G401 (cell line): ENCODE measurements at regions not wholly inside any gene's neighbourhood (a gene's known extent, or its start where the extent isn't known, plus 50 kb on each side); places are given as distances from the start of the nearest gene placed in this dataset.
A peak's percentile ranks its signal among the peaks of the same experiment; 100 is the strongest.
"Not testable (repeated sequence)": the region's sequence is repeated elsewhere in the genome, so short reads cannot be mapped to it uniquely, and the experiment has no call there.

Experiments
- DNase-seq: peaks from one replicate; pipeline ENCODE4 v3.0.0-alpha.2; 2015; ENCODE audit warnings: low spot score
- in situ Hi-C: cut with HindIII; loops from 2 replicates; pipeline ENCODE4 v1.10.0; 2016; ENCODE audit warnings: low sequenced_read_pairs, mixed read lengths

- DNase-seq, result no peak
- in situ Hi-C loops, result no loop called here
Measured at GRCh38 chr5:87119588-87119987, 148.1 kb upstream of the RASA1 start.

- in situ Hi-C loops, result no loop called here
- DNase-seq, result no peak
Measured at GRCh38 chr5:87120518-87121303, 147.0 kb upstream of the RASA1 start.

- in situ Hi-C loops, result no loop called here
- no peak for DNase-seq
Measured at GRCh38 chr5:87121304-87122150, 146.2 kb upstream of the RASA1 start.

DNA sequence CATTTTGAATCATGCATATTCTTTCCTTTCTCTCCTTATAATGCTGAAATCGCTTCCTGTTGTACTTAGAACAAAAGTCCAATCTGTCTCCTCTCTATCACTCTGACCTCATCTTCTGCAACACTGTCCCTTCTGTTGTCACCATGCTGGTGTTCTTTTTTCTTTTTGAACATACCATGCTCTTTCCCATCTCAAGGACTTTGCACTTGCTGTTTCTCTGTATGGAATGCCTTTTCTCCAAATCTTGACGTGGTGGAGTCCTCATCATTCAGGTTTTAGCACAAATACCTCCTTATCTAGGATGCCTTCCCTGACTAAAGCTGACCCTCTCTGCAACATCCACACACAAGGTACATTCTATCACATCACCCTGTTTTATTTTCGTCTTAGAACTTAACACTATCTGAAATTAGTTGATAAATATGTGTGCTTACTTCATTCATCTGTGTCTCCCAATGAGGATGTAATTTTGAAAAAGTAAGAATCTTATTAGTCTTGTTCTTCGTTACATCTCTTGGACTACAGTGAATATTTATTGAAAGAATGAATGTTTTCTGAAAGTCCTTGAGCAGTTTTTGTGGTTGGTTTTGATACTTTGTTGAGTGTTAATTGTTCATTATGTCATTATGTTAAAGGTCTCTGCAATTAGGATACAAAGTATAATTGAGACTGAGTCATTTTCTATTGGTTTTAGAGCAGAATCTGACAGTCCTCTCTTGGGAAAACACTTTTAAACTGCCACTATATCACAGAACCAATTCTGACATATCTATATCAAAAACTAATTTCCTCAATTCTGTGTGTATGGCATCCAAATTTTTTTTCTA is 145.3 kb upstream of the RASA1 start:
- in situ Hi-C loops, result no loop called here
- DNase-seq, result no peak

DNA sequence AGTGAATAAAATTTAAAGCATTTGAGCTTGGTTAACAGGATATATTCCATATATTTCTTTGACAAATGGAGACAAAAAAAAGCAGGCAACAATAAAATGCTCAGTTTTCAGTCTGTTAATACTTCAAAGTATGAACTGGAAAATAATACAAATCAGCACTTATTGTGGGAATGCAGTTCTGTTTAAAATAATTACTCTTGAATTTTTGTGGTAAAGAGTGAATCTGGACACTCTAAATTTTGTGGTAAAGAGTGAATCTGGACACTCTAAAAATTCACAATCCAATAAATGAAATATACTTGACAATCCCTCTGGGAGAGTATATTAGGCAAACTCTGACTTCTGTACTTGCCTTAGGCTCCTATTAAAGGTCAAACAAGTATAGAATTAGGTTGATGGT is 141.9 kb upstream of the RASA1 start:
- in situ Hi-C loops, result no loop called here

GRCh38 chr5:87126869-87127268 is 140.8 kb upstream of the RASA1 start:
- in situ Hi-C loops, result no loop called here
- DNase-seq, result no peak

More for the DNA sequence above, 141.9 kb upstream of the RASA1 start:
- no peak for DNase-seq

GRCh38 chr5:87127426-87127825 is 140.3 kb upstream of the RASA1 start:
- in situ Hi-C loops, result no loop called here

DNA sequence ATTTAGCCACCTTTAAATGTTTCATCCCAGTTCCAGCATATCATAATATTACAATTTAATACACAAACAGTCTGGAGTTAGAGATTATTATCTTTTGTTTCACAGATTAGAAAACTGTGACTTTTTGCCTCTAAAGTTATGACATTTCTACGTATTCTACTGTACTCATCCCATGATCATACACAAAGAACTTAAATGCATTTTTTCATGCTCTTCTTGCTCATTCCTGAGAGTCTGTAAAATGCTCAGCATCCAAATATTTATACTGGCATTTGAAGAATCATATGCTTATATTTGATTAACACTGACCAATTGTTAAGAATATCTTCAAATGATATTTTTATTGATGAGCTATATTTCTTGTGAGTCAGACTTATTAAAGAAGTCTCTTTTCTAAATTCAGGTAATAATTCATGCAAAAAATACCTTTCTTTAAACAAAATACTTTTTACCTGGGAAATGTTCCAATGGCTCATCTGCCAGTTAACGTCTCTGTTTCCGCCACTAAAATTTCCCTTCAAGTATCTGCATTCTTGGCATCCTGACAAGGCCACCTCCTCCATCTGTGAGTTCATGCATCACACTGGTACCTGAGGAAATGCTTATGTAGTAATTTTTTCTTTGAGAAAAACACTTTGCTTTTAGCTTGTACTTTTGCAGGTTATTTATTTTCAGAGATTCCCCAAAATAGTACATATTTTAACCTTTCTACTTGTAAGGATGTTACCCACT is 139.6 kb upstream of the RASA1 start:
- in situ Hi-C loops, result no loop called here

More at GRCh38 chr5:87127426-87127825, 140.3 kb upstream of the RASA1 start:
- no peak for DNase-seq

DNA sequence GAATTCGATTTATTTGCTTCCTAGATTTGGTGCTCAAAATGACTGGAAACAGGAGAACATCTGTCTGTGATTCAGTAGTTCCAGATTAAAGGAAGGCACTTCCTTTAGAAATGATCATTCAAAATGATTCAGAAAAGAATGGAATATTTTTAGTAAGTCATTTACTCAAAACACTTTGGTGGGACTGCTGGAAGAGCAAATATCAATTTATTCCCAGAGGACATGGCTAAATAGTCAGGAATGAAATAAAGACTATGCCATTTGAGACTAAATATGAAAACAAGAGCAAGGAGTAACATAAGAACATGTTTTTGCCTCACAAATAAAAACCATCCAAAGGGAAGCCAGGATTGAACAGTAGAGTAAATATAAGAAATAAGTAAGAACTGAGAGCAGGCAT is 138.6 kb upstream of the RASA1 start:
- no peak for DNase-seq
- in situ Hi-C loops, result no loop called here

More for the DNA sequence above, 139.6 kb upstream of the RASA1 start:
- no peak for DNase-seq

- in situ Hi-C loops, result no loop called here
- DNase-seq, result no peak
Measured at GRCh38 chr5:87132696-87133095, 135.0 kb upstream of the RASA1 start.

DNA sequence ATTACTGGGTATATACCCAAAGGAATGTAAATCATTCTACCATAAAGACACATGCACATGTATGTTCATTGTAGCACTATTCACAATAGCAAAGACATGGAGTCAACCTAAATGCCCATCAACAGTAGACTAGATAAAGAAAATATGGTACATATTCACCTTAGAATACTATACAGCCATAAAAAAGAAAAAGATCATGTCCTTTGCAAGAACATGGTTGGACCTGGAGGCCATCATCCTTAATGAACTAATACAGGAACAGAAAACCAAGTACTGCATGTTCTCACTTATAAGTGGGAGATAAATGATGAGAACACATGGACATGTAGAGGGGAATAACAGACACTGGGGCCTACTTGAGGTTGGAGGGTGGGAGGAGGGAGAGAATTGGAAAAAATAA is 133.2 kb upstream of the RASA1 start:
- DNase-seq, in situ Hi-C loops: not testable (repeated sequence)

DNA sequence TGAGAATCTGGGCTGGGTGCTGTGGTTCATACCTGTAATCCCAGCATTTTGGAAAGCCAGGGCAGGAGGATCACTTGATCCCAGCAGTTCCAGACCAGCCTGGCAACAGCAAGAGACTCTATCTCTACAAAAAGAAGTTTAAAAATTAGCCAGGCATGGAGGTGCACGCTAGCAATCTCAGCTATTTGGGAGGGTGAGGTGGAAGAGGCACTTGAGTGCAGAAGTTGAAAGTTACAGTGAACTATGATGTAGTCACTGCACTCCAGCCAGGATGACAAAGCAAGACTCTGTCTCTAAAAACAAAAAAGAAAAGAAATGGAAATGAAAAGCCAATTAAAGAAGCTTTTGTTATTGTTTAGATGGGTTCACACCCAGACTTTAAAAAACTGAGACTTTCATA is 131.6 kb upstream of the RASA1 start:
- in situ Hi-C loops, result no loop called here
- no peak for DNase-seq

- no peak for DNase-seq
- in situ Hi-C loops, result no loop called here
Measured at GRCh38 chr5:87136733-87137132, 130.9 kb upstream of the RASA1 start.

DNA sequence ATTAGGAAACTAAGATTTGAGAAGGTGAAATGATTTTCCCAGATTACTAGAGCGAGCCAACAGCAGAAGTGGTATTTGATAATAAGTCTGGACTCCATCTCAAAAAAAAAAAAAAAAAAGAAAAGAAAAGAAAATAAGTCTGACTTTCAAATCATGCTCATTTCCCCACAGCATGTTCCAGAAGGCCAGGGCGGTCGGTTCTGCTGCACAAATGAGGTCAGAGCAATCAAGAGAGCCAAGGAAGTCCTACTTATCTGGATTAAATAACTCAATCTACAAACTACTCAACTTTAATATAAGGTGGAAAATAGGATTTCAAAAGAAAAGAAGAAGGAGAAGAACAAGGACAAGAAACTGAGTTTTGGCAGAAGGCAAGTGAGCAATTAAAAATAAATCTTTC is 130.4 kb upstream of the RASA1 start:
- in situ Hi-C loops, result no loop called here
- DNase-seq, result peak; percentile 10

GRCh38 chr5:87138091-87138805 is 129.4 kb upstream of the RASA1 start:
- DNase-seq, result no peak
- in situ Hi-C loops, result no loop called here

DNA sequence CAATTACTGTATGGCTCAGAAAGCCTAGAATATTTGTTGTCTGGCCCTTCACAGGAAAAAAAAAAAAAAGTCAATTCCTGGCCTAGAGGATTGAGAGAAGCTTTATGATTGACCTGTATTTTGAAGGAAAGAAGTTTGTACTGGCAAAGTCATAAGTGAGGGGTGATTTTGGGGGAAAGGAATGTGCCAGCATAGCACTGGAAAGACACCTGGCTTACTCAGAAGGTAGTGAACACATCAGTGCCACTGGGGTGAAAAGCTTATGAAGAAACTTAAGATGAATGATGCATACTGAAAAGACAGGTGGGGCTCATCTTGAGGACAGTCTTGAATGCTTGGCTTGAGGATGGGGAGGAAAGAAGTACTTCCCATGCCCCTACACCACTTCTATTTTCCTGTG is 127.9 kb upstream of the RASA1 start:
- in situ Hi-C loops, result no loop called here
- DNase-seq, result no peak

GRCh38 chr5:87141544-87141943 is 126.1 kb upstream of the RASA1 start:
- DNase-seq, result no peak
- in situ Hi-C loops, result no loop called here

- in situ Hi-C loops, DNase-seq: not testable (repeated sequence)
Measured at GRCh38 chr5:87145853-87146252, 121.8 kb upstream of the RASA1 start.
